WTC11 (cell line): ENCODE measurements at regions not wholly inside any gene's neighbourhood (a gene's known extent, or its start where the extent isn't known, plus 50 kb on each side); places are given as distances from the start of the nearest gene placed in this dataset.

Experiments used
- ATAC-seq: fragments of 200-7000 bp; cut with Tn5 transposase; 2 replicates; pipeline ENCODE4 v1.10.0; 2021; ENCODE audit warnings: mild to moderate bottlenecking, moderate library complexity
- CTCF ChIA-PET: fragments of 300-600 bp; sonication (Branson Sonifier 250); formaldehyde crosslinking; loops from one replicate; lab custom pipeline; 2021; ENCODE audit warnings: antibody characterized with exemption; lab: Charles Lee
- POLR2A ChIA-PET: fragments of 350-600 bp; sonication (Branson Sonifier 250); formaldehyde crosslinking; loops from one replicate; lab custom pipeline; 2021; ENCODE audit warnings: antibody characterized with exemption; lab: Charles Lee
- DNase-seq: peaks from one replicate; pipeline ENCODE4 v3.0.0; 2021; ENCODE audit warnings: low spot score
- H3K27ac Mint-ChIP-seq: 2 replicates; pipeline ENCODE4 v1.8.0; 2021; ENCODE audit warnings: mixed read lengths
- H3K27me3 Mint-ChIP-seq: 2 replicates; pipeline ENCODE4 v1.8.0; 2021; ENCODE audit warnings: low read depth, mild to moderate bottlenecking, moderate library complexity, mixed read lengths
- H3K36me3 Mint-ChIP-seq: 2 replicates; pipeline ENCODE4 v1.8.0; 2021; ENCODE audit warnings: mixed read lengths
- H3K4me1 Mint-ChIP-seq: 2 replicates; pipeline ENCODE4 v1.8.0; 2022; ENCODE audit warnings: mixed read lengths
- H3K4me3 Mint-ChIP-seq: 2 replicates; pipeline ENCODE4 v1.8.0; 2021; ENCODE audit warnings: mild to moderate bottlenecking, moderate library complexity, mixed read lengths
- H3K9me3 Mint-ChIP-seq: 2 replicates; pipeline ENCODE4 v1.8.0; 2021; ENCODE audit warnings: mixed read lengths
- ATF2 ChIP-seq: sonication (generic); formaldehyde crosslinking; IDR thresholded peaks from 2 replicates; pipeline ENCODE4 v1.8.1; 2022; ENCODE audit warnings: low read depth, missing genetic modification reagents, borderline replicate concordance
- ATF3 ChIP-seq: sonication (generic); formaldehyde crosslinking; conservative IDR thresholded peaks from 2 replicates; pipeline ENCODE4 v1.8.1; 2022; ENCODE audit warnings: mild to moderate bottlenecking, missing genetic modification reagents
- CBFB ChIP-seq: sonication (generic); formaldehyde crosslinking; IDR thresholded peaks from 2 replicates; pipeline ENCODE4 v1.8.1; 2022; ENCODE audit warnings: mild to moderate bottlenecking, low read depth, missing genetic modification reagents
- CREB1 ChIP-seq: sonication (generic); formaldehyde crosslinking; IDR thresholded peaks from 2 replicates; pipeline ENCODE4 v1.8.0; 2023; ENCODE audit warnings: mild to moderate bottlenecking, missing genetic modification reagents
- EMX1 ChIP-seq: fragments of 250-450 bp; sonication (Bioruptor Pico); IDR thresholded peaks from 2 replicates; pipeline ENCODE4 v1.8.0; 2021; ENCODE audit warnings: mild to moderate bottlenecking
- ERG ChIP-seq: fragments of 250-450 bp; sonication (Bioruptor Pico); IDR thresholded peaks from 2 replicates; pipeline ENCODE4 v1.8.0; 2021; ENCODE audit warnings: mild to moderate bottlenecking
- ESRRA ChIP-seq: sonication (generic); formaldehyde crosslinking; IDR thresholded peaks from 2 replicates; pipeline ENCODE4 v1.8.1; 2022; ENCODE audit warnings: mild to moderate bottlenecking, missing genetic modification reagents, borderline replicate concordance
- ETV6 ChIP-seq: sonication (generic); formaldehyde crosslinking; IDR thresholded peaks from 2 replicates; pipeline ENCODE4 v1.8.1; 2022; ENCODE audit warnings: mild to moderate bottlenecking, missing genetic modification reagents
- FOXP1 ChIP-seq: sonication (generic); formaldehyde crosslinking; IDR thresholded peaks from 2 replicates; pipeline ENCODE4 v1.8.0; 2022; ENCODE audit warnings: missing genetic modification reagents, mild to moderate bottlenecking, moderate library complexity, borderline replicate concordance
- HMGXB4 ChIP-seq: sonication (generic); formaldehyde crosslinking; IDR thresholded peaks from 2 replicates; pipeline ENCODE4 v1.8.1; 2023; ENCODE audit warnings: mild to moderate bottlenecking, moderate library complexity, missing genetic modification reagents
- IRF1 ChIP-seq: sonication (generic); formaldehyde crosslinking; IDR thresholded peaks from 2 replicates; pipeline ENCODE4 v1.8.0; 2023; ENCODE audit warnings: missing genetic modification reagents
- JUN ChIP-seq: sonication (generic); formaldehyde crosslinking; IDR thresholded peaks from 2 replicates; pipeline ENCODE4 v1.8.0; 2023; ENCODE audit warnings: mild to moderate bottlenecking, missing genetic modification reagents
- PRRX2 ChIP-seq: fragments of 250-450 bp; sonication (Bioruptor Pico); IDR thresholded peaks from 2 replicates; pipeline ENCODE4 v1.8.0; 2021; ENCODE audit warnings: mild to moderate bottlenecking
- TEAD1 ChIP-seq: sonication (generic); formaldehyde crosslinking; IDR thresholded peaks from 2 replicates; pipeline ENCODE4 v1.8.0; 2022; ENCODE audit warnings: mild to moderate bottlenecking, missing genetic modification reagents
- TP53 ChIP-seq: sonication (generic); formaldehyde crosslinking; IDR thresholded peaks from 2 replicates; pipeline ENCODE4 v1.8.1; 2023; ENCODE audit warnings: mild to moderate bottlenecking, missing genetic modification reagents
- USF2 ChIP-seq: sonication (generic); formaldehyde crosslinking; IDR thresholded peaks from 2 replicates; pipeline ENCODE4 v1.8.1; 2023; ENCODE audit warnings: mild to moderate bottlenecking, missing genetic modification reagents, moderate library complexity
- ZNF121 ChIP-seq: sonication (generic); formaldehyde crosslinking; IDR thresholded peaks from 2 replicates; pipeline ENCODE4 v1.8.0; 2023; ENCODE audit warnings: missing genetic modification reagents
- ZNF219 ChIP-seq: sonication (generic); formaldehyde crosslinking; IDR thresholded peaks from 2 replicates; pipeline ENCODE4 v1.8.0; 2023; ENCODE audit warnings: missing genetic modification reagents, mild to moderate bottlenecking, borderline replicate concordance
- ZNF317 ChIP-seq: sonication (generic); formaldehyde crosslinking; IDR thresholded peaks from 2 replicates; pipeline ENCODE4 v1.8.1; 2023; ENCODE audit warnings: low read depth, mild to moderate bottlenecking, moderate library complexity, missing genetic modification reagents, borderline replicate concordance
- ZNF425 ChIP-seq: fragments of 250-450 bp; sonication (Bioruptor Pico); conservative IDR thresholded peaks from 2 replicates; pipeline ENCODE4 v1.9.0; 2021; ENCODE audit warnings: mild to moderate bottlenecking

GRCh38 chr13:53839461-53839860 lies 810.8 kb downstream of the OLFM4 start:
- H3K36me3 Mint-ChIP-seq = peaks cover 8% of the 10 kb centered on the region
- no peaks in the 10 kb centered on the region for H3K27me3 Mint-ChIP-seq
- no peak for ATAC-seq
- peak; percentile 91 for TF ChIP-seq ZNF317 (CRISPR knock-in tag)
- TF ChIP-seq FOXP1 (CRISPR knock-in tag) = no peak
- no peak for DNase-seq
- POLR2A ChIA-PET = no interaction called here
- H3K9me3 Mint-ChIP-seq = peaks cover 28% of the 10 kb centered on the region
- no peaks in the 10 kb centered on the region for H3K4me1 Mint-ChIP-seq
- CTCF ChIA-PET = no interaction called here
- no peak overlapping the region for H3K27ac Mint-ChIP-seq
- no peak overlapping the region for H3K4me3 Mint-ChIP-seq

GRCh38 chr13:53844473-53845146 lies 816.0 kb downstream of the OLFM4 start:
- no peak overlapping the region for H3K27ac Mint-ChIP-seq
- H3K36me3 Mint-ChIP-seq = no peaks in the 10 kb centered on the region
- POLR2A ChIA-PET = no interaction called here
- H3K9me3 Mint-ChIP-seq = peaks cover 10% of the 10 kb centered on the region
- H3K27me3 Mint-ChIP-seq = no peaks in the 10 kb centered on the region
- no peak for DNase-seq
- no peak for TF ChIP-seq CBFB (CRISPR knock-in tag)
- no peak for TF ChIP-seq ESRRA (CRISPR knock-in tag)
- TF ChIP-seq EMX1 = no peak
- TF ChIP-seq TP53 = no peak
- no peak for TF ChIP-seq ZNF425 (CRISPR knock-in tag)
- no peak for TF ChIP-seq ZNF317 (CRISPR knock-in tag)
- H3K4me3 Mint-ChIP-seq = no peak overlapping the region
- CTCF ChIA-PET = no interaction called here
- H3K4me1 Mint-ChIP-seq = peaks cover 16% of the 10 kb centered on the region
- ATAC-seq = no peak

- Mint-ChIP-seq H3K4me3 (no peak overlapping the region), H3K9me3 (no peaks in the 10 kb centered on the region), H3K27ac (no peak overlapping the region), H3K4me1 (peaks cover 16% of the 10 kb centered on the region), H3K27me3 (no peaks in the 10 kb centered on the region), H3K36me3 (no peaks in the 10 kb centered on the region)
- TF ChIP-seq ETV6 (no peak), PRRX2 (CRISPR knock-in tag) (no peak), JUN (CRISPR knock-in tag) (no peak), USF2 (CRISPR knock-in tag) (no peak)
- CTCF ChIA-PET = no interaction called here
- DNase-seq (no peak), ATAC-seq (no peak)
- POLR2A ChIA-PET = no interaction called here
Measured at GRCh38 chr13:53847502-53847901, 818.9 kb downstream of the OLFM4 start.

- peak; percentile 24; the same call in 1 of the 2 replicates for ATAC-seq
- CTCF ChIA-PET = no interaction called here
- H3K4me1 Mint-ChIP-seq = peaks cover 16% of the 10 kb centered on the region
- H3K4me3 Mint-ChIP-seq = no peak overlapping the region
- no peaks in the 10 kb centered on the region for H3K27me3 Mint-ChIP-seq
- no peak for DNase-seq
- H3K36me3 Mint-ChIP-seq = no peaks in the 10 kb centered on the region
- H3K27ac Mint-ChIP-seq = 0 out of 2 replicates have a peak overlapping the region, but pooled peaks have one; percentile 5
- no peaks in the 10 kb centered on the region for H3K9me3 Mint-ChIP-seq
- POLR2A ChIA-PET = no interaction called here
- TF ChIP-seq CREB1 (CRISPR knock-in tag) (no peak), ZNF121 (no peak), IRF1 (CRISPR knock-in tag) (no peak), ATF2 (CRISPR knock-in tag) (no peak), HMGXB4 (CRISPR knock-in tag) (no peak), ZNF219 (CRISPR knock-in tag) (no peak), ERG (no peak), TEAD1 (CRISPR knock-in tag) (no peak), ATF3 (CRISPR knock-in tag) (no peak), EMX1 (no peak)
Measured at GRCh38 chr13:53848366-53848961, 819.9 kb downstream of the OLFM4 start.
